RKO (cell line): ENCODE measurements at regions not wholly inside any gene's neighbourhood (a gene's known extent, or its start where the extent isn't known, plus 50 kb on each side); places are given as distances from the start of the nearest gene placed in this dataset.
"Not testable (repeated sequence)": the region's sequence is repeated elsewhere in the genome, so short reads cannot be mapped to it uniquely, and the experiment has no call there.

ENCODE experiments used
- DNase-seq: peaks from one replicate; pipeline ENCODE4 v3.0.0-alpha.2; 2016; ENCODE audit warnings: low spot score

- DNase-seq, result no peak
These were observed 562.7 kb upstream of the WSB1 start for GRCh38 chr17:26731005-26731921.

GRCh38 chr17:26731926-26732325, 562.0 kb upstream of the WSB1 start:
- DNase-seq, result not testable (repeated sequence)

GRCh38 chr17:26734775-26735174, 559.1 kb upstream of the WSB1 start:
- not testable (repeated sequence) for DNase-seq

- DNase-seq, result not testable (repeated sequence)
These were observed 557.9 kb upstream of the WSB1 start for GRCh38 chr17:26735977-26736376.

GRCh38 chr17:26765860-26766709, 527.8 kb upstream of the WSB1 start:
- no peak for DNase-seq

GRCh38 chr17:26766743-26767142, 527.2 kb upstream of the WSB1 start:
- DNase-seq, result no peak

- no peak for DNase-seq
These were observed 520.4 kb upstream of the WSB1 start for GRCh38 chr17:26773189-26774188.

- DNase-seq, result no peak
These were observed 519.4 kb upstream of the WSB1 start for GRCh38 chr17:26774291-26775218.

- no peak for DNase-seq
These were observed 518.6 kb upstream of the WSB1 start for GRCh38 chr17:26775219-26775822.

- not testable (repeated sequence) for DNase-seq
These were observed 513.6 kb upstream of the WSB1 start for GRCh38 chr17:26780187-26780814.

- no peak for DNase-seq
These were observed 511.8 kb upstream of the WSB1 start for GRCh38 chr17:26782153-26782552.

- DNase-seq, result peak; percentile 24
These were observed 501.4 kb upstream of the WSB1 start for GRCh38 chr17:26792486-26792885.

- DNase-seq, result no peak
These were observed 486.9 kb upstream of the WSB1 start for GRCh38 chr17:26807024-26807423.

GRCh38 chr17:26809033-26809432, 484.9 kb upstream of the WSB1 start:
- DNase-seq, result no peak

GRCh38 chr17:26818736-26819135, 475.2 kb upstream of the WSB1 start:
- DNase-seq, result peak; percentile 5
